MM.1S (cell line): ENCODE measurements at regions not wholly inside any gene's neighbourhood (a gene's known extent, or its start where the extent isn't known, plus 50 kb on each side); places are given as distances from the start of the nearest gene placed in this dataset.

ENCODE experiments used
- DNase-seq: peaks from one replicate; pipeline ENCODE4 v3.0.0-alpha.2; 2015
- H2AFZ ChIP-seq: fragments of 300-600 bp; sonication (generic); 2 replicates; pipeline ENCODE4 v1.6.0; 2016; ENCODE audit warnings: antibody characterized with exemption, low read length
- H3F3A ChIP-seq: fragments of 300-600 bp; sonication (generic); 2 replicates; pipeline ENCODE4 v1.6.1; 2016; ENCODE audit warnings: mild to moderate bottlenecking, antibody characterized with exemption, low read length, moderate library complexity, mixed read lengths; ENCODE audit not compliant: insufficient read depth
- H3K27ac ChIP-seq: fragments of 300-600 bp; sonication (generic); 2 replicates; pipeline ENCODE4 v1.5.1; 2016; ENCODE audit warnings: mild to moderate bottlenecking, low read length
- H3K27me3 ChIP-seq: fragments of 300-600 bp; sonication (generic); replicated peaks from 2 replicates; pipeline ENCODE4 v1.6.0; 2016; ENCODE audit warnings: low read length; ENCODE audit not compliant: insufficient read depth
- H3K36me3 ChIP-seq: fragments of 300-600 bp; sonication (generic); replicated peaks from 2 replicates; pipeline ENCODE4 v1.6.1; 2016; ENCODE audit warnings: mild to moderate bottlenecking, low read length, mixed read lengths; ENCODE audit not compliant: insufficient read depth
- H3K4me1 ChIP-seq: fragments of 300-600 bp; sonication (generic); 2 replicates; pipeline ENCODE4 v1.6.1; 2016; ENCODE audit warnings: low read length, mixed read lengths
- H3K4me2 ChIP-seq: fragments of 300-600 bp; sonication (generic); 2 replicates; pipeline ENCODE4 v1.6.0; 2016; ENCODE audit warnings: low read depth, low read length
- H3K4me3 ChIP-seq: fragments of 300-600 bp; sonication (generic); 2 replicates; pipeline ENCODE4 v1.5.1; 2016; ENCODE audit warnings: low read length, mixed read lengths
- H3K79me2 ChIP-seq: fragments of 300-600 bp; sonication (generic); 2 replicates; pipeline ENCODE4 v1.6.1; 2016; ENCODE audit warnings: mixed run types, low read length, mixed read lengths
- H3K9ac ChIP-seq: fragments of 300-600 bp; sonication (generic); 2 replicates; pipeline ENCODE4 v1.6.1; 2016; ENCODE audit warnings: low read length, mixed read lengths
- H3K9me2 ChIP-seq: fragments of 300-600 bp; sonication (generic); replicated peaks from 2 replicates; pipeline ENCODE4 v1.6.1; 2016; ENCODE audit warnings: mild to moderate bottlenecking, low read length, mixed read lengths; ENCODE audit not compliant: insufficient read depth
- H3K9me3 ChIP-seq: fragments of 300-600 bp; sonication (generic); replicated peaks from 2 replicates; pipeline ENCODE4 v1.6.1; 2016; ENCODE audit warnings: mild to moderate bottlenecking, low read length, mixed read lengths; ENCODE audit not compliant: insufficient read depth
- H4K20me1 ChIP-seq: fragments of 300-600 bp; sonication (generic); 2 replicates; pipeline ENCODE4 v1.6.1; 2016; ENCODE audit warnings: mild to moderate bottlenecking, low read length, moderate library complexity, mixed read lengths; ENCODE audit not compliant: insufficient read depth
- CTCF ChIP-seq: fragments of 300-600 bp; sonication (generic); IDR thresholded peaks from 2 replicates; pipeline ENCODE4 v1.5.1; 2016; ENCODE audit warnings: antibody characterized with exemption, low read length, mixed read lengths
- EZH2 ChIP-seq: fragments of 300-600 bp; sonication (generic); optimal IDR thresholded peaks from 2 replicates; pipeline ENCODE3; 2017; ENCODE audit warnings: low read depth, mild to moderate bottlenecking, antibody characterized with exemption, low read length, mixed read lengths
- EZH2phosphoT487 ChIP-seq: fragments of 300-600 bp; sonication (generic); IDR thresholded peaks from 2 replicates; pipeline ENCODE4 v1.6.1; 2018; ENCODE audit warnings: antibody characterized with exemption, low read length

GRCh38 chr4:45550766-45551366 lies 573.0 kb downstream of the GABRG1 start:
- TF ChIP-seq CTCF (0 out of 2 replicates have a peak, but pooled peaks have one; percentile 4), EZH2phosphoT487 (no peak), EZH2 (no peak)
- Histone ChIP-seq H3K4me1 (no peaks in the 10 kb centered on the region), H3K4me2 (no peak overlapping the region), H3K27me3 (no peaks in the 10 kb centered on the region), H3K9me2 (no peaks in the 10 kb centered on the region), H3F3A (no peaks in the 10 kb centered on the region), H3K4me3 (no peak overlapping the region), H3K9me3 (no peaks in the 10 kb centered on the region), H3K27ac (no peak overlapping the region), H3K36me3 (no peaks in the 10 kb centered on the region), H3K9ac (no peak overlapping the region), H3K79me2 (no peaks in the 10 kb centered on the region), H4K20me1 (no peaks in the 10 kb centered on the region), H2AFZ (peak overlapping the region; percentile 39; the same call in 1 of the 2 replicates)
- peak; percentile 34 for DNase-seq

- no peaks in the 10 kb centered on the region for H3K9me3 ChIP-seq
- H3K4me1 ChIP-seq = no peaks in the 10 kb centered on the region
- H4K20me1 ChIP-seq = no peaks in the 10 kb centered on the region
- H3K9ac ChIP-seq = no peak overlapping the region
- H3K9me2 ChIP-seq = no peaks in the 10 kb centered on the region
- H3K79me2 ChIP-seq = no peaks in the 10 kb centered on the region
- DNase-seq = no peak
- H3K36me3 ChIP-seq = no peaks in the 10 kb centered on the region
- no peaks in the 10 kb centered on the region for H3F3A ChIP-seq
- no peak overlapping the region for H3K4me3 ChIP-seq
- H3K4me2 ChIP-seq = no peak overlapping the region
- H3K27ac ChIP-seq = no peak overlapping the region
- no peak overlapping the region for H2AFZ ChIP-seq
- TF ChIP-seq EZH2 = no peak
- TF ChIP-seq CTCF = no peak
- no peak for TF ChIP-seq EZH2phosphoT487
- H3K27me3 ChIP-seq = no peaks in the 10 kb centered on the region
Measured at GRCh38 chr4:45539142-45539814, 584.6 kb downstream of the GABRG1 start.

DNA sequence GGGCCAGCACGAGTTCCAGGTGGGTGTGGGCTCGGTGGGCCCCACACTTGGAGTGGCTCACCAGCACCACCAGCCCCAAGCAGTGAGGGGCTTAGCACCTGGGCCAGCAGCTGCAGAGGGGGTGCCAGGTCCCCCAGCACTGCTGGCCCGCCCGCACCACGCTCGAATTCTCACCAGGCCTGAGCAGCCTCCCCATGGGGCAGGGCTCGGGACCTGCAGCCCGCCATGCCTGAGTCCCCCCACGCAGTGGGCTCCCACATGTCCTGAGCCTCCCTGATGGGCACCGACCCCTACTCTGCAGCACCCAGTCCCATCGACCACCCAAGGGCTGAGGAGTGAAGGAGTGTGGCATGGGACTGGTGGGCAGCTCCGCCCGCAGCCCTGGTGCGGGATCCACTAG lies 593.4 kb downstream of the GABRG1 start:
- Histone ChIP-seq H3K27ac (no peak overlapping the region), H3F3A (no peaks in the 10 kb centered on the region), H4K20me1 (no peaks in the 10 kb centered on the region), H3K4me2 (no peak overlapping the region), H3K27me3 (no peaks in the 10 kb centered on the region), H3K9me3 (no peaks in the 10 kb centered on the region), H3K9me2 (no peaks in the 10 kb centered on the region), H3K4me1 (no peaks in the 10 kb centered on the region), H3K36me3 (no peaks in the 10 kb centered on the region), H3K79me2 (no peaks in the 10 kb centered on the region), H2AFZ (no peak overlapping the region), H3K4me3 (no peak overlapping the region), H3K9ac (no peak overlapping the region)
- TF ChIP-seq CTCF = no peak
- no peak for TF ChIP-seq EZH2
- TF ChIP-seq EZH2phosphoT487 = no peak
- no peak for DNase-seq
